GM12878 (cell line): ENCODE measurements at regions not wholly inside any gene's neighbourhood (a gene's known extent, or its start where the extent isn't known, plus 50 kb on each side); places are given as distances from the start of the nearest gene placed in this dataset.

Experiments used
- CTCF ChIP-seq, 3 experiments: IDR thresholded peaks in 2 of 3; conservative IDR thresholded peaks in 1 of 3; 2 replicates each; pipeline ENCODE4 v1.5.1; 2011; ENCODE audit warnings: low read depth in 3 of 3, low read length in 3 of 3, mild to moderate bottlenecking in 3 of 3, control low read depth in 2 of 3, moderate library complexity in 2 of 3, inconsistent platforms in 1 of 3, mixed read lengths in 1 of 3; ENCODE audit not compliant: control insufficient read depth in 2 of 3, insufficient read depth in 1 of 3; ENCODE audit errors: extremely low read depth in 1 of 3
- EGR1 ChIP-seq, 2 experiments: IDR thresholded peaks; 1 replicate in 1 of 2; 2 replicates in 1 of 2; pipeline ENCODE4 v1.6.1; 2011 to 2012; ENCODE audit warnings: low read depth in 2 of 2, low read length in 2 of 2, borderline replicate concordance in 1 of 2, mild to moderate bottlenecking in 1 of 2, moderate library complexity in 1 of 2
- EZH2 ChIP-seq: IDR thresholded peaks from 2 replicates; pipeline ENCODE4 v1.6.1; 2012; ENCODE audit warnings: low read depth, mild to moderate bottlenecking, control low read depth, inconsistent platforms, low read length, borderline replicate concordance; ENCODE audit not compliant: control insufficient read depth
- POLR2A ChIP-seq: IDR thresholded peaks from 2 replicates; pipeline ENCODE4 v1.6.1; 2011; ENCODE audit warnings: low read depth, mild to moderate bottlenecking, low read length
- RAD21 ChIP-seq: IDR thresholded peaks from 2 replicates; pipeline ENCODE4 v1.6.1; 2011; ENCODE audit warnings: mild to moderate bottlenecking, low read depth, low read length, moderate library complexity; ENCODE audit not compliant: insufficient read depth
- YY1 ChIP-seq: IDR thresholded peaks from 2 replicates; pipeline ENCODE4 v1.6.1; 2011; ENCODE audit warnings: low read depth, mild to moderate bottlenecking, low read length

- TF ChIP-seq YY1 = no peak
- no peak for TF ChIP-seq EGR1 (IDR thresholded peaks at IDR 0.05; ENCODE audit: borderline replicate concordance in 1 of 2, low read depth in 2 of 2, low read length in 2 of 2)
- TF ChIP-seq POLR2A = no peak
- TF ChIP-seq CTCF (IDR thresholded peaks at IDR 0.05 in 2 of 3, conservative IDR thresholded peaks at IDR 0.05 in 1 of 3; ENCODE audit: control insufficient read depth in 2 of 3, extremely low read depth in 1 of 3, insufficient read depth in 1 of 3, low read depth in 3 of 3, low read length in 3 of 3) = no peak
- TF ChIP-seq EZH2 = no peak
- no peak for TF ChIP-seq RAD21
Observed at GRCh38 chr11:69217276-69218105, 61.8 kb downstream of the SMIM38 start.
